GM18511 (cell line): ENCODE measurements at regions not wholly inside any gene's neighbourhood (a gene's known extent, or its start where the extent isn't known, plus 50 kb on each side); places are given as distances from the start of the nearest gene placed in this dataset.
"Not testable (repeated sequence)": the region's sequence is repeated elsewhere in the genome, so short reads cannot be mapped to it uniquely, and the experiment has no call there.

Experiments
- ATAC-seq: cut with Tn5 transposase; IDR thresholded peaks from one replicate; pipeline ENCODE4 v1.9.1; 2021; ENCODE audit warnings: mild to moderate bottlenecking, moderate library complexity; ENCODE audit not compliant: unreplicated experiment

DNA sequence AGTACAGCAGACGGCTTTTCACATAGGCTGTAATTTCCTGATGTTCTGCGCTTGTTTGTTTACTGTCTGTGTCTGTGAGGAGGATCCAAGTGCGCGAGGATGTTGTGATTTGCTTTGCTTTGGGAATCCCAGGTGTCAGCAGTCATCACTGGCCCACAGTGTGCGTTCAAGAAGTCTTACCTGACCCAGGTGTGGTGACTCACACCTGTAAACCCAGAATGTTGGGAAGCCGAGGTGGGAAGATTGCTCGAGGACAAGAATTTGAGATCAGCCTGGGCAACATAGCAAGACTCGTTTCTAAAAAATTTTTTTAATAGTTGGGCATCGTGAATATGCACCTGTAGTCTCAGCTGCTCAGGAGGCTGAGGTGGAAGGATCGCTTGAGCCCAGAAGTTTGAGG, 110.7 kb downstream of the CRLF3 start:
- not testable (repeated sequence) for ATAC-seq

DNA sequence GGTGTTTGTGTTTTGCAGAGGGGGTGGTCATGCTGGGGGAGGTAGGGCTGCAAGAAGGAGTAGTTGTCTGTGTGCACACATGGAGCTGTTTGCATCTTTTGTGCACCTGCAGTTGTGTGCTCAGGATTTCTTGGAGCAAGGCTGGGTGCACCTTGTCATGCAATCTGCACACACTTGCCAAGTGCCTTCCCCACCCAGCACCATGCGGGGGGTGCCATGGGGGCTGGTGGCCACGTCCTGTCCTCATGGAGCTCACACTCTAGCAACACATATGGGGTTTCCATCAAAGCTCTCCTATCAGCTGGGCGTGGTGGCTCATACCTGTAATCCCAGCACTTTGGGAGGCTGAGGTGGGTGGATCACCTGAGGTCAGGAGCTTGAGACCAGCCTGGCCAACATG, 111.6 kb downstream of the CRLF3 start:
- not testable (repeated sequence) for ATAC-seq

DNA sequence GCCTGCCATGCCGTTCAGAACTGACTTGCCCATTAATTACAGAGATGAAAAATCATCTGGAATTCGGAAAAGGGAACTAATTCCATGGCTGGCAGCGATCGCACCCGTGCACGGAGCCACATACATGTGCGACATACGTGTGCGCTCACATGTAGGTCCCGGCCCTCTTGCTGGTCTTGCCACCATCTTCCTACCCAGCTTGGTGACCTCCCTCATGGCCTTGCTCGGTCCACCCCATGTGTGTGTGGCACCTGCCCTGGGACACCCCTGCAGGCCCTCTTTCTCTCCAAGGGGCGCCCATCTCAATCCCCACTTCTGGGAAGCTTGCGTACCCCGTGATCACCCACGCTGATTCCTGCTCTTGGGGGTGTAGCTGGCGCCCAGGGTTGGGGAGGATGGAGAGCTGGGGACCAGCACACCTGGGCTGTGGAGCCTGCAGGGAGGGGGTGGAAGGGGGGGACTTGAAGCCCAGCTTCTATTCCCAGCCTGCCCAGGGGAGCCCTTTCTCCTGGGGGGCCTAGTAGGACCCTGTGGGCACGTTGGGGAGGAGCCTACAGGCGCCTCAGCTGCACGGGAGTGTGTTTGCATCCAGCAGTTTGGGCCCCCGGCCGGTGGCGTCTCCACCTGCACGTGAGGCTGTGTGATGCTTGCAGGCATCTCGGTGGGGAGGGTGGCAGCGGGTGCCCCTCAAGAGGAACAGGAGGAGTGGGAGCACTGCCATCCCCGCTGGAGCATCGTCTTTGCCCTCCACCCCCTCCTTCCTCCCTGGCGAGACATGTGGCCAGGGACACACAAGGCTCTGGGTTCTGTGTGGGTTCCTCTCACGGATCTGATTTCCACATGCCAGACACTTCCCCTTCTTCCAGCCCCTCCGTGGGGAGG, 112.6 kb downstream of the CRLF3 start:
- not testable (repeated sequence) for ATAC-seq

DNA sequence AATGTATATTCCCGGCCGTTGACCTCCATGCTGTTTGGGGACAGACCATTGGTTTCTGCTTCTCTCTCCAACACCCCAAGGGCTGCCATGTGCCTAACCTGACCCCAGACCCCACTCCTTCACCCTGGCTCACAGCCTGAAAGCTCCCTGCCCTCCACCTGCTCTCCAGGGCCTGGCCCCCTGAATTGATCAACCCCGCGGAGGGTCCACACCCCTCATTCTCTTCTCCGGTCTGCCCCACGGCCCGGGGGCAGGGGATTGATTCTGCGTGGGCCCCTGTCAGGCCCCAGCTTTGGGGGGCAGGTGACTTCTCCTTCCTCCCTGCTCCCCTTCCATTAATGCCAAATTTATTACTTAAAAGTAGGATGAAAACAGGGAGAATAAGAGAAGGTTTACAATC, 113.3 kb downstream of the CRLF3 start:
- not testable (repeated sequence) for ATAC-seq

DNA sequence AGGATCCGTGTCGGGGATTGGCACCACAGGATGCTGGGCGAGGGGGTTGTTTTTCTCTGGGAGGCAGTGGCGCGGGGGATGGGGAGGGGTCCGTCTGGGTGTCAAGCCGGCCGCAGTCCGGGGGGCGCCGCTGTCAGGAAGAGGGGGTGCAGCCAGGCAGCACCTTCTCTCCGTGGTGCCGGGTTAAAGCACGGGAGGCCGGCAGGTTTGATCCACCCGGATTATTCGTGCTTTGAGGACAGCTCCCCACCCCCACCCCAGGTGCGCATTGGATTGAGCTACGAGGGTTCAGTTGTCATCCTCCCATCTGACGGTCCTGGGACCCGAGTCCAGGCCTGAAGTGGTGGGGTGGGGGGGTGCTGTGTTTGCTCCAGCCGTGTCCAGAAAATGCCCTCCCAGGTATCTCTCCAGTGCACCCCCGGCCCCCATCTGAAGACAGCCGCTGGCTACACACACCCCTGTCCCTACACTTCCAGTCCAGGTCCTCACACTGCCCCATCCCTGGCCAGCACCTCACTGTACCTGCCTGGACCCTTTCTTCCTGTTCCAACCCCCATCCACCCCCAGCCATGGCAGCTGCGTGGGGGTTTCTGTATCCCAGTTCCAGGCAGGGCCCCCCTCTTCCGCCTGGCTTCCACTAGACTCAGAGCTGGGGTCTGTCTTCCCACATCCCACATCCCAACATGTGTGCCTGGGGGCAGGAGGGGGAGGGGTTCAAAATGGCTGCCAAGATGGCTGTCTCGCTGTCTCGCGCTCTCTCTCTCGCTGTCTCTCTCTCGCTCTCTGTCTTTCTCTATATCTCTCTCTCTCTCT, 114.0 kb downstream of the CRLF3 start:
- not testable (repeated sequence) for ATAC-seq

DNA sequence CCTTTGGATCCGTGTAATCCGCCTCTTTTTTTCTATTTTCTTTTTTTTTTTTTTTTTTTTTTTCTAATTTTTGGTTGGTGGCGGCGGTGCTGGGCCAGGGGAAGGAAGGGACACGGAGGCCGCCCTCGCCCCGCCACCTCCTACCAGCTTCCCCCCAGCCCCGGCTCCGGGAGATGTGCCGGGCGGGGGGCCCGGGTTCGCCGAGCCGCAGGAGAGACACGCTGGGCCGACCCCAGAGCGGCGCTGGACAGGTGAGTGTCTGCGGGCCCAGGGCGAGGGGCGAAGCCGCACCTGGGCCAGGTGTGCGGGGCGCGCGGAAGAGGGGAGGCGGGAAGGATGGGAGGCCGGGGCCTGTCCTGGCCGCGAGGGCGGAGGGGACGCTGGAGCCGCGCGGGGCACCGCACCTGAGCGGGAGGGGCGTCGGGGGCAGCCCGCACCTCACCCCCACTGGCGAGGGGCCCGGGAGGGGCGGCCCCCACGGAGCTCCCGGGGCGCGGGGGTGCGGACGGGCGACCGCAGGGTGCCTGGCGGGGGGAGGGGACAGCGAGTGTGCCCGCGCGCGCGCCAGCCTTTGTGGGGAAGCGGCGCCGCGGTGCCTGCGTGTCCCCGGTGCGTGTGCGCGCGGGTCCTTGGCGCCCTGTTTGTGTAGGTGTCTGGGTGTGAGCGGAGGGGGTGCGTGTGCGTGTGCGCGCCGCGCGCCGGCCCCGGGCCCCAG, 114.8 kb downstream of the CRLF3 start:
- ATAC-seq = not testable (repeated sequence)

DNA sequence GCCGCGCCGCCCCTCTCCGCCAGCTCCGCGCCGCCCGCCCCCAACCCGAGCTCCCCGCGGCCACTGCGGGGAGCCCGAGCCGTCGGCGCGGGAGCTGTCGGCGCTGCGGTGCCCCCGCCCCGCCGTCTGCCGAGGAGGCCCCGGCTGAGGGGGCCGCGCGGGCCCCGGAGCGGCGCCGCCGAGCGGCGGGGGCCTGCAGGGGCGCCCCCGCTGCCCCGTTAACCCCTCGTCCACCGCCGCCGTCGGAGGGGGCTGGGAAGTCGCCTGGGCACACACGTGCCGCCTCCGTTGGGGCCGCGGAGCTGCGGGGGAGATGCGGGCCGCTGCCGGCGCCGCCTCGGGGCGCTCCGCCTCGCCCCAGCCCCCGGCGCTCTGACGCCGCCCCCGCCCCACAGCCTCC, 115.4 kb downstream of the CRLF3 start:
- peak; percentile 35 for ATAC-seq

DNA sequence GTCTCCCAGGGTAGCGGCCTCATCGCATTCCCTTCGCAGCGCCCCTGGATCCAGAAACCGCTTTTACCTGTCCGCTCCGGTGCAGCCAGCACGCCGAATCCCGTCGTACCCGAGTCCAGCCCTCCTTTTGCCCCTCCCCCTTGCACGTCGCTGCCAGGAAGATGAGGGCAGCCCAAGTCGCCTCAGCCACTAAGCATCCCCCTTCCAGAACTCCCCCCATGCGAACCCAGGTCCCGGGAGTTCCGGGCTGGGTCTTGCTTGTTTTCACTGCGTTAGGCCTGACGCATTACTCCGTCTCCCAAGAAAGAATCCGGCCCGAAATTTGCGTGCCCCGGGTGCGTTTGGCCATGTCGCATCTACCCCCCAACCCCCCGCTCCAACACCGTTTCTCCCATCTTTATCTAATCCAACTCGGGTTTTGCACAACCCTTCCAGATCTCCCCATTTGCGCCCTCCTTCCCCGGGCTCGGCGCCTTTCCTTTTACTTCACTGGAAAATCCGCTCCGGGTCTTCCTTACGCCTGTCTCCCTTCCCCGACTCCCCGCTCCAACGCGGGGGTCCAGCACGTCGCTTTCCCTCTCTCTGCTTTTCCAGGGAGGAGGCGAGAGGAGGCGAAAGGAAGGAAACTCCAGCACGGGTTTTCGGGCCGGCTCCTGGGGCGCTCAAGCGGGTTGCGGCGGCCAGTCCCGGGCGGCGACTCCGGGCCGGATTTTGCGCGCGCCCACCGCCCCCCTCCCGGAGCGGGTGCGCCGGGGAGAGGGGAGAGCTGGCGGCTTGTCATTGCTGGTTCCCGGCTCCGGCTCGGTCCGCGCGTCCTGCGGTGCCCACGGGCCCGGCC, 116.0 kb downstream of the CRLF3 start:
- ATAC-seq = peak; percentile 63

DNA sequence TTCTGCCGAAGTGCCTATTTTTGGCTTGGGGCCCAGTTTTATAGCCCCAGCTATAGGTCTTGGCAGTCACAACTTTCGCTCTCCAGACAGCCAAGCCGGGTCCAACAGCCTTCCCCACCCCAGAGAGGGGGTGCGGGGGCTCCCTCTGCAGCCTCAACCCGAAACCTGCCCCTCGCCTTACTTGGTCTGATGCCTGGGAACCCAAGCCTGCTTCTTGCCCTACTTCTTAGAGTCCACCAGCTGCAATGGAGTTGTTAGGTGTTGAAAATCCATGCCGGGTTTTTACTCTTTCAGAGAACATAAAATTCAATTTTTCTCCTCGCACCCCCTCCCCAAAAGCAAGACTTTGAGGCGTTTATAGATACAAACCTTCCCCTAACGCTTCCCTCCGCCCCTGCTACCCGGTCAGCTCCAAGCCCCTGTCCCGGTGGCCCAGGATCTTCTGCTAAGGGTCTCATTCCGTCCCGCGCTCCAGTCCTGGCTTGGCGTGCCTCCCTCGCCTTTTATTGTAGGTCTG, 116.7 kb downstream of the CRLF3 start:
- not testable (repeated sequence) for ATAC-seq

DNA sequence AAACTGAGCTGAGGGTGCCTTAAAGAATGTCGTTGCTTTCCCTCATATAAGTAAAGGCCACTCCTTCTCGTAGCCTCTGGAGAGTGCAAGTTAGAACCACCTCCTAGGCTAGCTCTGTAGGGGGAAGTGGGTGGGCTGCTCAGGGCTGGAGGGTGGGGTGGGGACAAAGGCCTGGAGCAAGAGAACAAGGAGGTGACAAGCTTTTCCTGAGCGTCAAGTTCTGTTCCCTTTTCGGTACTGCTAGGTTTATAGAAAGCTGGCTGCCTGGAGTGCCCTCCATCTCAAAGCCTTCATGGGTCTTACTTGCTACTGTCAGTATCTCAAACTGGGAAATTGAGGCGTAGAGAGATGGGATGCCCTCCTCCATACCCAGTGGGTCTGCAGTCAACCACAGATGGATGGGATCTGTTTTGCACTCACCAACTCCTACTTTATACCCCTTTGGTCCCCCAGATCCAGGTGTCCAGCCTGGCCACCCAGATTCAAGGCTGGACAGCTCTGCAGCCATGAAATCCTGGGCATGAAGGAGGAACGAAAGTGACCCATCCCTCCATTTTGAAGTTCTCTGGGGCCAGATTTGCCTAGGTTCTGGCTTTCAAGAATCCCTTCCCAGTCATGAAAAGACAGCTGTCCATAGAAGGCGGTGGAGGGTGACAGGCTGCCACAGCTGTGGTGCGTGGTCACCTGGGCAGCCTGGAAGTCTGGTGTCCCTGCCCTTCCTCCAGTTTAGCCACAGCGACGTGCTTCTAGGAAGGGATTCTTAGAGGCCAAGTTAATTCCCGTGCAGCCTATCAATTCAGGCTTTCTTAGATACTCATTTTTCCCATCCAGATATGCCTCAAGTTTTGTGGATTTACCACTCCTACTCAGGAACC, 117.8 kb downstream of the CRLF3 start:
- ATAC-seq = not testable (repeated sequence)

DNA sequence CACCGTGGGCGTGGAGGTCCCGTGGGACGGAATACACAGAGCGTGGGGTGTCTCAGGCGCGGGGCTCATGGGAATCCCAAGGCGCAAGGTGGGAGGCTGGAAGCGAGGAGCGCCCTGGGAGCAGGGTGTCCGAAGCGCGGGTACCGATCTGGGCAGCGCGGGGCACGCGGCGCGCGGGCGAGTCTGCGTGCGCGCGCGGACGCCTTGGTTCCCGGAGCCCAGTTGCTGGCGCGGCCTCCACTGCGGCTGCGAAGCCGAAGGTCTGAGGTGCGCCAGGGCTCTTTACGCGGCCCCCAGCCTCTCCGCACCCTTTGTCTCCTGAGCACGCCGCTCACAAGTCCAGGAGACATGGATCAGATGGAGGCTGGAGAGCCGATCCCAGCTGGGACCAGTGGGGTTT, 118.5 kb downstream of the CRLF3 start:
- not testable (repeated sequence) for ATAC-seq

DNA sequence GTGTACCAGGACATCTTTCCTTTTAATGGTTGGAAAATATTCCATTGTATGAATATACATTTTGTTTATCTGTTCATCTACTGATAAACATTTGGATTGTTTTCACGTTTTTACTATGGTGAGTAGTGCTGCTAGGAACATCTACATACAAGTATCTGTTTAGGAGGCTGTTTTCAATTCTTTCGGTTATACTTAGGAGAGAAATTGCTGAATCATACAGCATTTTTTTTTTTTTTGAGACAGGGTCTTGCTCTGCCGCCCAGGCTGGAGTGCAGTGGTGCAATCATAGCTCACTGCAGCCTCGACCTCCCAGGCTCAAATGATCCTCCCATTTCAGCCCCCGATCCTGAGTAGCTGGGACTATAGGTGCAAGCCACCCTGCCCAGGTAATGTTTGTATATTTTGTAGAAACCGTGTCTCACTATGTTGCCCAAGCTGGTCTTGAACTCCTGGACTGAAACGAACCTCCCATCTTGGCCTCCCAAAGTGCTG, 122.9 kb downstream of the CRLF3 start:
- ATAC-seq = no peak

DNA sequence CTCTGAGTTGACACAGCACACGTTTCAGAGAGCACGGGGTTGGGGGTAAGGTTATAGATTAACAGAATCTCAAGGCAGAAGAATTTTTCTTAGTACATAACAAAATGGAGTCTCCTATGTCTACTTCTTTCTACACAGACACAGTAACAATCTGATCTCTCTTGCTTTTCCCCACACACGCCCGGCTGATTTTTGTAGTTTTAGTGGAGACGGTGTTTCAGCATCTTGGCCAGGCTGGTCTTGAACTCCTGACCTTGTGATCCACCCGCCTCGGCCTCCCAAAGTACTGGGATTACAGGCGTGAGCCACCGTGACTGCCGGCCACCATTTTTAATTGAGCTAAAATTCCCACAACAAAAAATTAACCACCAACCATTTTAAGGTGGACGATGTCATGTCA, 123.7 kb downstream of the CRLF3 start:
- ATAC-seq = not testable (repeated sequence)

DNA sequence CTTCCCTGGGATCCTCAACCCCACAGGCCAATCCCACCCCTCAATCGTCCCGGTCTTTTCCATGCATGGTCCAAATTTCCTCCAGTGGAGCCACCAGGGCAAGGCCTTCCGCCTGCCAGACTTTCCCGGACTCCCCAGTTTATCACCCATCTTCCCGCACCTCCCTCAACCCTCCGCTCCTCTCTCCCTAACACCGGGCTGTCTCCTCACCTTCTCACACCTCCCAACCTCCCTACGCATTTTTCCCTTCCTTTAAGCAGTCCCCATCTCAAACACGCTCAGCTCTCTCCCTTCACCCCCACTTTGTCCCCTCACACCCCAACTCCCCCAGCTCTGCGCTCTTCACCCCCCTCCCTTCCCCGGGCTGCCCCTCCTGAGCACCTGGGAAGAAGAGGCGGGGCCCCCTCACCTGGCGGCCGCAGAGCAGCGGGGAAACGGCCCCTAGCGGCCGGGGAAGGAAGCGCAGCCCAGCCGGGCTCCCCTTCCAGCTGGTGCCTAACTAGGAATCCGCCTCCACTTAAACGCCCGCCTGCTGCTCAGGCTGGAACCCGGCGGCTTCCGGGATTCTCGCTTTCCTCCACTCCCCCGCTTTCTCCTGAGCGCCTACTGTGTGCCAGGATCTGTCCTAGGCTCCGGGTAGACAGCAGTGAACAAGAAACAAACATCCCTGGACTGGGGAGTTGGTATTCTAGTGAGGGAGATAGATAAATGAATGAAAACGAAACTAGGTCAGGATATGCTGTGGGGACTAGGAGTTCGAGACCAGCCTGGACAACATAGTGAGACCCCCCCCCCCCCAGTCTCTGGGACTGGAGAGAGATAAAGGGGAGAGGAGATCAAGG, 126.7 kb downstream of the CRLF3 start:
- ATAC-seq = not testable (repeated sequence)

DNA sequence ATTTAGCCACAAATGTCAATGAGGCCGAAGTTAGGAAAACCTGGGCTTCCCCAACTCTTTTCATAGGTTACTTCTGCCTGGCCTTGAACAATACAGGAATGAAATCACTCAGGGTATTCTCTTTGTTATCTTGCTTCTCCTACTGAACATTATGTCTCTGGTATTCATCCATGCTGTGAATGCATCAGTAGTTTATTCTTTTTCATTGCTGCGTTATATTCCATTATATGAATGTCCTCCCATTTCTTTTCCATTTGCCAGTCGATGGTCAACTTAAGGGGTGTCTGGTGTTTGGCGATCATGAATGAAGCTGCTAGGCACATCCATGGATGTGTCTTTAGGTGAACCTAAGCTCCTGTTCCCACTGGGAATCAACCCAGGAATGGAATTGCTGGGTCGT, 128.3 kb downstream of the CRLF3 start:
- ATAC-seq = no peak

DNA sequence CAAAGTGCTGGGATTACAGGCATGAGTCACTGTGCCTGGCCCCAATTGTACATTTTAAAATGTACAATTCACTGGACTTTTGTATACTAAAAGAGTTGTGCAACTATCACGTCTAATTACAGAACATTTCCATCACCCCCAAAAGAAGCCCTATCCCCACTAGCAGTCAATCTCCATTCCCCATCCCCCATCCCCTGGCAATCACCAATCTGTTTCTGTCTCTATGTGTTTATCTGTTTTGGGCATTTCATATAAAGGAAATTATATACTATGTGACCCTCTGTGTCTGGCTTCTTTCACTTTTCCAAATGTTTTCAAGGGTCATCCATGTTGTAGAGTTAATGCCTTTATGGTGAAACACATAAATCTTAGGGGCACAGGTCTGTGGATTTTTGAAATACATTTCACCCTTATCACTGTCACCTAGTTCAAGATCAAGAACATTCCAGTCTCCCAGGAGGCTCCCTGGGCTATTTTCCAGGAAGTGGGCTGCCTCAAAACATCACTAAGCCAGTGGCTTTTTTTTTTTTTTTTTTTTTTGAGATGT, 129.2 kb downstream of the CRLF3 start:
- ATAC-seq = not testable (repeated sequence)

DNA sequence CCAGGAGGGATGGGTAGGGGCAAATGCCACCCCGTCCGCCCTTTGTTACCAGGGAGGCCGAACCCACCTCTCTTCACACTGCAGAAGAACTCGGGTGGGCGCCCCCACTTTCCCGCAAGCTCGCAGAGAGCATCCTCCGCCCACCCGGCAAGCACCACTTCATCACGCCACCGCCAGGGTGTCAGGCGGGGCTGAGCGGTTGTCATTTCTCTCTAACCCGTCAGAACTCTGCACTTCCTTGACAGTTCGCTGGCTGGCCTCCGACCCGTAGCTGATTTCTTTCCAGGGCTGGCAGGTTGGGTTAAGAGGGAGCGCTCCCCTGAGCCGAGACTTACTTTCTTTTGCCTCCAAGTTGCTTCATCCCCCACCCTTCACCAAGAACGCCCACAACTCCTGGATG, 130.7 kb downstream of the CRLF3 start:
- not testable (repeated sequence) for ATAC-seq
